ENCODE measurements at regions not wholly inside any gene's neighbourhood (a gene's known extent, or its start where the extent isn't known, plus 50 kb on each side); places are given as distances from the start of the nearest gene placed in this dataset.

- H4K91ac ChIP-seq (ENCODE audit: insufficient read depth, low read depth, low read length): no peak overlapping the region
- ATAC-seq (ENCODE audit: low read depth): peak; percentile 21; the same call in 1 of the 2 replicates
Measured at GRCh38 chr11:34756591-34756990, 135.7 kb downstream of the EHF start.

More at GRCh38 chr11:34756591-34756990, 135.7 kb downstream of the EHF start:
- dilution Hi-C loops (cut with HindIII; ENCODE audit: low sequenced_read_pairs, unreplicated experiment): no loop called here
- Histone ChIP-seq H3K27ac (ENCODE audit: insufficient read depth, low read length) (no peak overlapping the region), H3K4ac (ENCODE audit: low read depth, low read length) (no peak overlapping the region), H3K79me1 (ENCODE audit: low read depth in 1 of 2, low read length in 2 of 2) (no peaks in the 10 kb centered on the region), H2AFZ (replicated peaks; ENCODE audit: low read length, poor library complexity) (no peak overlapping the region), H3K23ac (ENCODE audit: low read depth, low read length) (peak overlapping the region; percentile 12; the same call in 1 of the 2 replicates), H2BK120ac (ENCODE audit: low read depth, low read length) (peak overlapping the region; percentile 52; the same call in 1 of the 2 replicates), H2BK20ac (ENCODE audit: low read depth, low read length) (no peak overlapping the region; the same call in 1 of the 2 replicates), H2BK15ac (ENCODE audit: low read depth, low read length) (no peak overlapping the region), H3K14ac (replicated peaks; ENCODE audit: low read depth, low read length) (no peak overlapping the region), H3K18ac (ENCODE audit: low read depth, low read length) (no peak overlapping the region), H2BK5ac (ENCODE audit: low read depth, low read length, poor library complexity, severe bottlenecking) (no peak overlapping the region), H4K5ac (ENCODE audit: low read depth, low read length) (no peak overlapping the region), H4K20me1 (ENCODE audit: insufficient read depth, low read length) (no peaks in the 10 kb centered on the region), H3K9me1 (ENCODE audit: insufficient read depth, low read length) (peaks cover 3% of the 10 kb centered on the region; the same call in 1 of the 2 replicates), H2AK9ac (replicated peaks; ENCODE audit: low read depth, low read length, poor library complexity) (no peak overlapping the region), H2AK5ac (ENCODE audit: low read depth, low read length) (no peak overlapping the region; the same call in 1 of the 2 replicates), H4K8ac (ENCODE audit: low read depth in 2 of 2, low read length in 2 of 2) (no peak overlapping the region), H3K9ac (ENCODE audit: low read depth, low read length) (no peak overlapping the region), H3K4me3 (ENCODE audit: insufficient read depth, low read depth, low read length) (no peak overlapping the region), H3K56ac (ENCODE audit: extremely low read depth, insufficient read depth, low read length) (no peak overlapping the region), H3K27me3 (ENCODE audit: control insufficient read depth, insufficient read depth, low read length) (peaks cover 2% of the 10 kb centered on the region), H3K4me1 (ENCODE audit: control insufficient read depth, insufficient read depth, low read length) (peaks cover 6% of the 10 kb centered on the region), H3K9me3 (ENCODE audit: control insufficient read depth, insufficient read depth, low read length) (no peaks in the 10 kb centered on the region), H3K4me2 (ENCODE audit: low read depth, low read length) (no peak overlapping the region), H3K36me3 (ENCODE audit: control insufficient read depth, insufficient read depth, low read length) (no peaks in the 10 kb centered on the region)
- no TSS peak for BruUV-seq (replicated peaks)
- DNase-seq: no peak
- ChIA-PET POLR2A (ENCODE audit: unreplicated experiment) (no interaction called here), CTCF (no interaction called here)
- TF ChIP-seq POLR2A (IDR thresholded peaks at IDR 0.05; ENCODE audit: low read depth, low read length): no peak
- TF ChIP-seq MAFK (IDR thresholded peaks at IDR 0.05; ENCODE audit: low read depth, low read length): no peak
- TF ChIP-seq RAD21 (IDR thresholded peaks at IDR 0.05; ENCODE audit: low read length): no peak
- TF ChIP-seq RFX5 (IDR thresholded peaks at IDR 0.05; ENCODE audit: low read depth, low read length): no peak
- TF ChIP-seq NFE2L2 (IDR thresholded peaks at IDR 0.05; ENCODE audit: low read depth, low read length): no peak
- TF ChIP-seq BHLHE40 (IDR thresholded peaks at IDR 0.05; ENCODE audit: low read depth, low read length): no peak
- TF ChIP-seq, protein P1, sequence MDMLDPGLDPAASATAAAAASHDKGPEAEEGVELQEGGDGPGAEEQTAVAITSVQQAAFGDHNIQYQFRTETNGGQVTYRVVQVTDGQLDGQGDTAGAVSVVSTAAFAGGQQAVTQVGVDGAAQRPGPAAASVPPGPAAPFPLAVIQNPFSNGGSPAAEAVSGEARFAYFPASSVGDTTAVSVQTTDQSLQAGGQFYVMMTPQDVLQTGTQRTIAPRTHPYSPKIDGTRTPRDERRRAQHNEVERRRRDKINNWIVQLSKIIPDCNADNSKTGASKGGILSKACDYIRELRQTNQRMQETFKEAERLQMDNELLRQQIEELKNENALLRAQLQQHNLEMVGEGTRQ (IDR thresholded peaks at IDR 0.05; ENCODE audit: low read depth, low read length): no peak
- TF ChIP-seq MXI1 (IDR thresholded peaks at IDR 0.05; ENCODE audit: borderline replicate concordance, low read depth, low read length): no peak
- TF ChIP-seq CHD1 (IDR thresholded peaks at IDR 0.05; ENCODE audit: low read depth, low read length): no peak
- no peak for TF ChIP-seq MAZ (IDR thresholded peaks at IDR 0.05; ENCODE audit: borderline replicate concordance, low read depth, low read length)
- no peak for TF ChIP-seq SMC3 (IDR thresholded peaks at IDR 0.05; ENCODE audit: low read depth, low read length)
- no peak for TF ChIP-seq FOS (IDR thresholded peaks at IDR 0.05; ENCODE audit: low read depth, low read length)
- TF ChIP-seq, protein P2, sequence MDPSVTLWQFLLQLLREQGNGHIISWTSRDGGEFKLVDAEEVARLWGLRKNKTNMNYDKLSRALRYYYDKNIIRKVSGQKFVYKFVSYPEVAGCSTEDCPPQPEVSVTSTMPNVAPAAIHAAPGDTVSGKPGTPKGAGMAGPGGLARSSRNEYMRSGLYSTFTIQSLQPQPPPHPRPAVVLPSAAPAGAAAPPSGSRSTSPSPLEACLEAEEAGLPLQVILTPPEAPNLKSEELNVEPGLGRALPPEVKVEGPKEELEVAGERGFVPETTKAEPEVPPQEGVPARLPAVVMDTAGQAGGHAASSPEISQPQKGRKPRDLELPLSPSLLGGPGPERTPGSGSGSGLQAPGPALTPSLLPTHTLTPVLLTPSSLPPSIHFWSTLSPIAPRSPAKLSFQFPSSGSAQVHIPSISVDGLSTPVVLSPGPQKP (IDR thresholded peaks at IDR 0.05; ENCODE audit: borderline replicate concordance, low read depth, low read length): no peak
- WGBS, 2 experiments (ENCODE audit: extremely low coverage in 2 of 2, insufficient read length in 1 of 2): no CpG with 5 or more reads among the region's 1 CpG
- intact Hi-C loops (cut with micrococcal nuclease): no loop called here
- in situ Hi-C loops (cut with MboI; ENCODE audit: low sequenced_read_pairs): no loop called here
